ENCODE measurements at regions not wholly inside any gene's neighbourhood (a gene's known extent, or its start where the extent isn't known, plus 50 kb on each side); places are given as distances from the start of the nearest gene placed in this dataset.

- no peak overlapping the region for H3K4me3 ChIP-seq
- no peak overlapping the region for H3K27ac ChIP-seq
- TF ChIP-seq CTCF (IDR thresholded peaks at IDR 0.05 in 4 of 5, conservative IDR thresholded peaks at IDR 0.05 in 1 of 5) (no peak), POLR2A (IDR thresholded peaks at IDR 0.05) (no peak)
- DNase-seq (no peak), ATAC-seq (no peak)
- H3K4me1 ChIP-seq, result no peaks in the 10 kb centered on the region
- no peaks in the 10 kb centered on the region for H3K9me3 ChIP-seq
- H3K27me3 ChIP-seq, result no peaks in the 10 kb centered on the region
- intact Hi-C loops (cut with DNase I; ENCODE audit: low total_unique reads), result no loop called here
- in situ Hi-C loops (cut with MboI; ENCODE audit: low sequenced_read_pairs in 4 of 4), result loop anchor here in 1 of 4 donors (10.0 kb wide), 1 partner anchor 545 kb away; no protein-coding TSS in a partner anchor
- no peaks in the 10 kb centered on the region for H3K36me3 ChIP-seq
Observed at GRCh38 chr5:148719605-148720004, 65.3 kb upstream of the HTR4 start.

GRCh38 chr5:148720257-148720656 is 65.9 kb upstream of the HTR4 start:
- H3K27ac ChIP-seq, result no peak overlapping the region
- H3K36me3 ChIP-seq, result no peaks in the 10 kb centered on the region
- H3K9me3 ChIP-seq, result no peaks in the 10 kb centered on the region
- in situ Hi-C loops (cut with MboI; ENCODE audit: low sequenced_read_pairs in 4 of 4), result loop anchor here in 1 of 4 donors (10.0 kb wide), 1 partner anchor 545 kb away; no protein-coding TSS in a partner anchor
- DNase-seq, result no peak
- no peaks in the 10 kb centered on the region for H3K4me1 ChIP-seq
- H3K4me3 ChIP-seq, result no peak overlapping the region
- intact Hi-C loops (cut with DNase I; ENCODE audit: low total_unique reads), result no loop called here
- no peak for TF ChIP-seq CTCF (IDR thresholded peaks at IDR 0.05 in 4 of 5, conservative IDR thresholded peaks at IDR 0.05 in 1 of 5)
- TF ChIP-seq POLR2A (IDR thresholded peaks at IDR 0.05), result no peak
- ATAC-seq, result no peak
- no peaks in the 10 kb centered on the region for H3K27me3 ChIP-seq

GRCh38 chr5:148723143-148723542 is 68.8 kb upstream of the HTR4 start:
- in situ Hi-C loops (cut with MboI; ENCODE audit: low sequenced_read_pairs in 4 of 4) (loop anchor here in 1 of 4 donors (10.0 kb wide), 1 partner anchor 548 kb away; no protein-coding TSS in a partner anchor), intact Hi-C loops (cut with DNase I; ENCODE audit: low total_unique reads) (no loop called here)
- Histone ChIP-seq H3K4me3 (no peak overlapping the region), H3K27me3 (no peaks in the 10 kb centered on the region), H3K4me1 (no peaks in the 10 kb centered on the region), H3K36me3 (no peaks in the 10 kb centered on the region), H3K27ac (no peak overlapping the region), H3K9me3 (no peaks in the 10 kb centered on the region)
- ATAC-seq (no peak), DNase-seq (no peak)
- TF ChIP-seq CTCF (IDR thresholded peaks at IDR 0.05 in 4 of 5, conservative IDR thresholded peaks at IDR 0.05 in 1 of 5), result no peak
- TF ChIP-seq POLR2A (IDR thresholded peaks at IDR 0.05), result no peak

- Histone ChIP-seq H3K4me3 (no peak overlapping the region), H3K36me3 (no peaks in the 10 kb centered on the region), H3K27me3 (no peaks in the 10 kb centered on the region), H3K27ac (no peak overlapping the region), H3K4me1 (no peaks in the 10 kb centered on the region), H3K9me3 (no peaks in the 10 kb centered on the region)
- DNase-seq, result no peak
- ATAC-seq, result no peak
- intact Hi-C loops (cut with DNase I; ENCODE audit: low total_unique reads), result no loop called here
- in situ Hi-C loops (cut with MboI; ENCODE audit: low sequenced_read_pairs in 4 of 4), result loop anchor here (5.0 to 25.0 kb wide), 5 partner anchors 278 to 551 kb away; no protein-coding TSS in a partner anchor
- TF ChIP-seq CTCF (IDR thresholded peaks at IDR 0.05 in 4 of 5, conservative IDR thresholded peaks at IDR 0.05 in 1 of 5) (no peak), POLR2A (IDR thresholded peaks at IDR 0.05) (no peak)
Observed at GRCh38 chr5:148725675-148726074, 71.3 kb upstream of the HTR4 start.

GRCh38 chr5:148729182-148729581 is 74.9 kb upstream of the HTR4 start:
- in situ Hi-C loops (cut with MboI; ENCODE audit: low sequenced_read_pairs in 4 of 4), result loop anchor here (5.0 to 25.0 kb wide), 5 partner anchors 282 to 554 kb away; no protein-coding TSS in a partner anchor

More at GRCh38 chr5:148729182-148729581, 74.9 kb upstream of the HTR4 start:
- H3K27me3 ChIP-seq, result no peaks in the 10 kb centered on the region
- no peak overlapping the region for H3K27ac ChIP-seq
- DNase-seq (no peak), ATAC-seq (no peak)
- intact Hi-C loops (cut with DNase I; ENCODE audit: low total_unique reads), result loop anchor here (2.0 kb wide), 1 partner anchor 550 kb away; no protein-coding TSS in a partner anchor
- no peaks in the 10 kb centered on the region for H3K4me1 ChIP-seq
- no peaks in the 10 kb centered on the region for H3K9me3 ChIP-seq
- no peaks in the 10 kb centered on the region for H3K36me3 ChIP-seq
- no peak for TF ChIP-seq POLR2A (IDR thresholded peaks at IDR 0.05)
- TF ChIP-seq CTCF (IDR thresholded peaks at IDR 0.05 in 4 of 5, conservative IDR thresholded peaks at IDR 0.05 in 1 of 5), result no peak
- no peak overlapping the region for H3K4me3 ChIP-seq

Measured in gastrocnemius medialis (tissue), 4 donors.